ENCODE measurements at regions not wholly inside any gene's neighbourhood (a gene's known extent, or its start where the extent isn't known, plus 50 kb on each side); places are given as distances from the start of the nearest gene placed in this dataset.
"Not testable (repeated sequence)": the region's sequence is repeated elsewhere in the genome, so short reads cannot be mapped to it uniquely, and the experiment has no call there.

GRCh38 chr5:163135849-163136248 lies 301.5 kb upstream of the CCNG1 start:
- FAIRE-seq: no peak

GRCh38 chr5:163161512-163161911 lies 275.9 kb upstream of the CCNG1 start:
- FAIRE-seq (no peak), DNase-seq (ENCODE audit: low spot score) (no peak)

More at GRCh38 chr5:163135849-163136248, 301.5 kb upstream of the CCNG1 start:
- no peak for DNase-seq (ENCODE audit: low spot score)

DNA sequence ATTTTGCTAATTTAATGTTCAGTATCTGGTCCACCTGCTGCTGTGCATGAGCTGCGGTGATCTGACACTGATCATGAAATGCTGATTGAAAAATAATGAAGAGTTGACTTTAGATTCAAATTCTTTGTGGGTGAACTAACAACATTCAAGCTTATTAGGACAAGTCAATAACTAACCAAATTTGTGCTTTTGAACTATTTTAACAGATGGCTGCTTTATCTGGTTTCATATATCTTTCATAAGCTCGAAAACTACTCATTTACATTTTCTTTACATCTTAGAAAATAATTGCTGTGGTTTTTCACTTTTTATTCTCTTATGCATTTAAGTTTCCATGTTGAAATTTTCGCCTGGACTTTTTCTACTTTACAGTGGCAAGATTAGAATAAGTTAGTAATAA lies 274.8 kb upstream of the CCNG1 start:
- no peak for DNase-seq (ENCODE audit: low spot score)
- no peak for FAIRE-seq

GRCh38 chr5:163163858-163164257 lies 273.5 kb upstream of the CCNG1 start:
- DNase-seq (ENCODE audit: low spot score): no peak
- FAIRE-seq: no peak

DNA sequence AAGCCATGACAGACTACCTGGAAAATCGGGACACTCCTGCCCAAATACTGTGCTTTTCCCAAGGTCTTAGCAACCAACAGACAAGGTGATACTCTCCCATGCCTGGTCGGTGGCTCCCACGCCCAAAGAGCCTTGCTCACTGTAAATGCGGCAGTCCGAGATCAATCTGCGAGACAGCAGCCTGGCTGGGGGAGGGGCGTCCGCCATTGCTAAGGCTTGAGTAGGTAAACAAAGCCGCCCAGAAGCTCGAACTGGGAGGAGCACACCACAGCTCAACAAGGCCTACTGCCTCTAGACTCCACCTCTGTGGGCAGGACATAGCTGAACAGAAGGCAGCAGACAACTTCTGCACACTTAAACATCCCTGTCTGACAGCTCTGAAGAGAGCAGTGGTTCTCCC lies 272.1 kb upstream of the CCNG1 start:
- DNase-seq (ENCODE audit: low spot score) (no peak), FAIRE-seq (no peak)

GRCh38 chr5:163170161-163170560 lies 267.2 kb upstream of the CCNG1 start:
- not testable (repeated sequence) for FAIRE-seq; DNase-seq (ENCODE audit: low spot score)

DNA sequence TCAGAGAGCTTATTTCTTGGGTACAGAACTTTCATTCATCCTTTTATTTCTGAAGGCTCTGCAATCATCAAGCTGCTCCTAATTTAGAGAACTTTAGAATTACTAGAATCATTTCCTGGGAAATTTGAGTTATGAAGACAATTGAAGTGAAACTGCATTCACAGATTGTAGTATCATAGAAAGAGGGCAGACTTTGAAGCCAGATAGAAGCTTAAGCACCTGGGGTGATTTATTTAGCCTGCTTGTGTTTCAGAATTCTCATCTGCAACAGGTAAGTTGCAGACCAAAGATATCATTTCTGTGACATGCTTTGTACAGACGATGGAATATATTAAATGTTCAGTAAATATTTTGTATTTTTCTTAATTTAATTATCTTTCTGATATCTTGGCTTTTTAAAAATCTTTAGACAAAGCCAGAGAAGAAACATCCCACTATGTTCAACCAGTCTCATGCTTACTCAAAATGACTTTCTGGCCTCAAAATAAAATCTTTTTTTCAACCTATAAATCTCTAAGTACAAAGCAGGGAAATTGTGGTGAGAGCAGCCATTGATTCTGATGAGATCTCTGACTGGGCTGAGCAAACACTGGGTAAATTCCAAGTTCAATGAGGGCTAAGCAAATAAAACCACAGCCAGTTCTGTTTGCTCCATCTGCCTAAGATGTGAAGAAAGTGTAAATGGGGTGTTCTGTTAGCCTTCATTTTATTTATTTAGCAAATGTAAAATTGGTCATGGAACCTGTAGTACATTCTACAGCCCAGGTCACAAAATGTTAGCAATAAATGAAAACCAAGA lies 264.7 kb upstream of the CCNG1 start:
- no peak for DNase-seq (ENCODE audit: low spot score)
- no peak for FAIRE-seq

- FAIRE-seq: no peak
- no peak for DNase-seq (ENCODE audit: low spot score)
Measured at GRCh38 chr5:163177971-163178370, 259.4 kb upstream of the CCNG1 start.

DNA sequence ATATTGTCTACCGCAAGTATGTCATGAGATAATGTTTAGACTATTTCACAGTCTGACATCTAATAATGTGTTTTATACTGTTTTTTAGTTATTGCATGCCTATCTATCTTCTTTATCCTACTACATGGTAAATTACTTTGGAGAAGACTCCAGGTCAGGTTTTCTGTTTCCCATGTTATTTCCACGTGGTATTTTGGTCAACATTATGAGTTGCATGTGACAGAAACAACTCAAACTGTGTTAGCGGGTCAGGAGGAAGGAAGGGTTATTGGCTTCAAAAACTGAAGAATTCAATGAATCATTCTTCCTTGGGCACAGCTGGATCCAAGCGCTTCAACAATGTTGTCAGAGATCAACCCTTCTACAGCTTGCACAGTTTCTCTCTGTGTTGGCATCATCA lies 252.1 kb upstream of the CCNG1 start:
- DNase-seq (ENCODE audit: low spot score): no peak
- FAIRE-seq: no peak

GRCh38 chr5:163189023-163189553 lies 248.3 kb upstream of the CCNG1 start:
- DNase-seq (ENCODE audit: low spot score) (no peak), FAIRE-seq (no peak)

- FAIRE-seq: no peak
Measured at GRCh38 chr5:163190283-163190682, 247.1 kb upstream of the CCNG1 start.

GRCh38 chr5:163190784-163191183 lies 246.6 kb upstream of the CCNG1 start:
- DNase-seq (ENCODE audit: low spot score): no peak
- FAIRE-seq: no peak

More at GRCh38 chr5:163190283-163190682, 247.1 kb upstream of the CCNG1 start:
- DNase-seq (ENCODE audit: low spot score): no peak

DNA sequence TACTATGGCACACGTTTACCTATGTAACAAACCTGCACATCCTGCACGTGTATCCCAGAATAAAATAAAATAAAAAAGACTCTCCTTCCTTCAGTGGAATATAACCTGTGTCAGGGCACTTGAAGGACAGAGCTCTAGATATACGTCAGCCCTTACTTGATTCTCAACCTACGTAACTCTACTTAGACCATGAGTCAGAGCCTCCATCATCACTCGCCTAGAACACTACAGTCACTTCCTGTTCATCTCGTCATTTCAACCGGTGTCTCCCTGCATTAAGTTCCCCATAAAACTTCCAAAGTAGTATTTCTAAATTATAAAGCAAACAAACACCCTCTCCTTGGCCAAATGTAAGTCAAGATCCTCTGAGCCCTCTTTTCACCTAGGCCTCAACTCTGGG lies 243.5 kb upstream of the CCNG1 start:
- DNase-seq (ENCODE audit: low spot score) (no peak), FAIRE-seq (no peak)

DNA sequence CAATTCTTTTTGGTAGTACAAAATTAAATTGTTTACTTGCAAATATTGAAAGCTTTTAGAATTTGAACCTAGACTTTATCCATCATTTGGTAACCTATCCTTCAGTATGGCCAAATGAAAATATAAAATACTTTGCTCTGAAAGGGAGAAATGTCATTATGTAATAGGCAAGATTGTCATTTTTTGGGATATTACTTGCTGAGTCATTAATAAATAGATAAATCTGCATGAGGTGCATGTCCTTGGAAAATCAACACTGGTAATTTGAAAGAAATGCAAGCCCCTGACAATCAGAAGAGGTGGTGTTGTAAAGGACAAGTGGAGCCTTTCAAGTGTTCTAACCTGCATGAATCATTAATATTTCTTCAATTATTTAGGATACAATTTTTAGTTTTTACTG lies 231.8 kb upstream of the CCNG1 start:
- FAIRE-seq (no peak), DNase-seq (ENCODE audit: low spot score) (no peak)

GRCh38 chr5:163221581-163221980 lies 215.8 kb upstream of the CCNG1 start:
- DNase-seq (ENCODE audit: low spot score) (no peak), FAIRE-seq (no peak)

- FAIRE-seq (no peak), DNase-seq (ENCODE audit: low spot score) (no peak)
Measured at GRCh38 chr5:163222982-163223381, 214.4 kb upstream of the CCNG1 start.

- FAIRE-seq (no peak), DNase-seq (ENCODE audit: low spot score) (no peak)
Measured at GRCh38 chr5:163244445-163244987, 192.9 kb upstream of the CCNG1 start.

DNA sequence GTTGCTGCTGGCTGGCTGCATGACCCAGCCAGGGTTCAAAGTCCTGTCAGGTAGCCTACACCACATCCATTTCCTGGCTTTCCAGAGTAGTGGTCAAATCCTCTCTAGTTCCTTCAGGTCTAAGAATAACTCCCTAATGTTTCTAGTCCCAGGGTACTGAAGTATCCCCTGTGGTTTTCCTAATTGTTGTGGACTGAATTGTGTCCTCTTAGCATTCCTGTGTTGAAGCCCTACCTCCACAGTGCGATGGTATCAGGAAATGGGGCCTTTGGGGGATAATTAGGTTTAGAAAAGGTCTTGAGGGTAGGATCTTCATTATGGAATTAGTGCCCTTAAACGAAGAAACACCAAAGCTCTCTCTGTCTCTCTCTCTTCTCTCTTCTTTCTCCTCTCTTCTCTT lies 191.8 kb upstream of the CCNG1 start:
- FAIRE-seq: no peak
- DNase-seq (ENCODE audit: low spot score): no peak

- no peak for DNase-seq (ENCODE audit: low spot score)
- FAIRE-seq: no peak
Measured at GRCh38 chr5:163248333-163248732, 189.1 kb upstream of the CCNG1 start.

DNA sequence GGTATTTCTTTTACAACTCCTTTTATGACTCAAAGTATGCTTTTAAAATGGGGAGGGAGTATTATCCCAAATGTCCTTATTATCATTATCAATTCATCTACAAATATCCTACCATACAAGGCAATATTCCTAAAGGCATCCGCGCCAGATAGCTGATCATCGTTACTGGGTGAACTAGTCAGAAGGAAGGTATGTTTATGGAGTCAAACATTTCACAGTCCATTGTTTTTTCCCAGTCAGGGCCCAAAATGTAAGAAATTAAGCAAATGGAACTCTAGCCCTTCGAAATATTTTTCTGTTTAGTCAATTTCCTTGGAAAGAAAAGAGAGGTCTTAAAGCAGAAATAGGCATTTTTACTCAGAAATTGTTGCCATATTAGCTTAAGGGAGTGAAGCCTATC lies 188.5 kb upstream of the CCNG1 start:
- DNase-seq (ENCODE audit: low spot score) (no peak), FAIRE-seq (no peak)

- no peak for FAIRE-seq
- DNase-seq (ENCODE audit: low spot score): no peak
Measured at GRCh38 chr5:163252950-163253349, 184.4 kb upstream of the CCNG1 start.

DNA sequence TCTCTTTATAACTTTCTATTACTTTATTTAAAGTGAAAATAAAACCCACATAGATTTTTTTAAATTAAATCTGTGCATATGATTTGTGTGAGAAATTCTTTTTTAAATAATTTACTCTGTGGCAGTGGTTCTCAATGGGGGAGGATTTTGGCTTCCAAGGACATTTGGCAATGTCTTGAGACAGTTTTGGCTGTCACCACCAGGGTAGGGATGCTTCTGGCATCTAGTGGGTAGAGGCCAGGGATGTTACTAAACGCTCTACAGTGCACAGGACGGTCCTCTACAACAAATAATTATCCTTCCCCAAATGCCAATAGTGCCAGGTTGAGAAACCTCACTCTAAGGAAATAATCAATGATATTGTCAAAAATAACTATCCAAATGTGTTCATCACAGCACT lies 177.9 kb upstream of the CCNG1 start:
- FAIRE-seq (no peak), DNase-seq (ENCODE audit: low spot score) (no peak)

GRCh38 chr5:163260471-163260870 lies 176.9 kb upstream of the CCNG1 start:
- FAIRE-seq: no peak
- DNase-seq (ENCODE audit: low spot score): no peak
